NCI-H2107 (cell line): ENCODE measurements at regions not wholly inside any gene's neighbourhood (a gene's known extent, or its start where the extent isn't known, plus 50 kb on each side); places are given as distances from the start of the nearest gene placed in this dataset.

Experiments used
- DNase-seq: peaks from one replicate; lab custom pipeline; 2025; lab: John Stamatoyannopoulos, UW

- DNase-seq = no peak
These were observed 152.9 kb downstream of the EFNB2 start for GRCh38 chr13:106382534-106382933.

GRCh38 chr13:106381091-106381490, 154.4 kb downstream of the EFNB2 start:
- no peak for DNase-seq

- DNase-seq = no peak
These were observed 157.4 kb downstream of the EFNB2 start for GRCh38 chr13:106377931-106378662.

- DNase-seq = no peak
These were observed 158.1 kb downstream of the EFNB2 start for GRCh38 chr13:106377341-106377740.

- no peak for DNase-seq
These were observed 158.9 kb downstream of the EFNB2 start for GRCh38 chr13:106376401-106377112.

GRCh38 chr13:106375085-106375484, 160.4 kb downstream of the EFNB2 start:
- DNase-seq = no peak

GRCh38 chr13:106374631-106375030, 160.8 kb downstream of the EFNB2 start:
- no peak for DNase-seq

- no peak for DNase-seq
These were observed 161.4 kb downstream of the EFNB2 start for GRCh38 chr13:106373989-106374572.

GRCh38 chr13:106373304-106373988, 162.0 kb downstream of the EFNB2 start:
- DNase-seq = peak; percentile 67

- DNase-seq = no peak
These were observed 163.0 kb downstream of the EFNB2 start for GRCh38 chr13:106372199-106373155.

- DNase-seq = no peak
These were observed 164.4 kb downstream of the EFNB2 start for GRCh38 chr13:106371024-106371423.

GRCh38 chr13:106369858-106370257, 165.6 kb downstream of the EFNB2 start:
- DNase-seq = no peak

GRCh38 chr13:106369091-106369490, 166.4 kb downstream of the EFNB2 start:
- DNase-seq = no peak

- no peak for DNase-seq
These were observed 168.0 kb downstream of the EFNB2 start for GRCh38 chr13:106367361-106367971.

GRCh38 chr13:106362707-106363106, 172.8 kb downstream of the EFNB2 start:
- DNase-seq = no peak

- DNase-seq = no peak
These were observed 173.8 kb downstream of the EFNB2 start for GRCh38 chr13:106361621-106362020.

GRCh38 chr13:106357198-106357597, 178.3 kb downstream of the EFNB2 start:
- no peak for DNase-seq

- DNase-seq = no peak
These were observed 179.6 kb downstream of the EFNB2 start for GRCh38 chr13:106355866-106356265.

GRCh38 chr13:106354961-106355360, 180.5 kb downstream of the EFNB2 start:
- DNase-seq = no peak

- DNase-seq = no peak
These were observed 182.6 kb downstream of the EFNB2 start for GRCh38 chr13:106352850-106353249.

GRCh38 chr13:106351251-106351650, 184.2 kb downstream of the EFNB2 start:
- DNase-seq = no peak
